ENCODE measurements at regions not wholly inside any gene's neighbourhood (a gene's known extent, or its start where the extent isn't known, plus 50 kb on each side); places are given as distances from the start of the nearest gene placed in this dataset.

GRCh38 chr10:46229144-46229563, 57.6 kb upstream of the ANTXRL start:
- DNase-seq: no peak

- no peak for DNase-seq
Observed at GRCh38 chr10:46230615-46231014, 56.2 kb upstream of the ANTXRL start.

GRCh38 chr10:46231087-46231486, 55.7 kb upstream of the ANTXRL start:
- no peak for DNase-seq

- DNase-seq: no peak
Observed at GRCh38 chr10:46232084-46232483, 54.7 kb upstream of the ANTXRL start.

GRCh38 chr10:46232666-46233065, 54.1 kb upstream of the ANTXRL start:
- DNase-seq: no peak

GRCh38 chr10:46233181-46233580, 53.6 kb upstream of the ANTXRL start:
- DNase-seq: no peak

GRCh38 chr10:46234026-46234425, 52.8 kb upstream of the ANTXRL start:
- DNase-seq: no peak

- no peak for DNase-seq
Observed at GRCh38 chr10:46234431-46235060, 52.3 kb upstream of the ANTXRL start.

GRCh38 chr10:46235705-46236545, 50.9 kb upstream of the ANTXRL start:
- no peak for DNase-seq

- no peak for DNase-seq
Observed at GRCh38 chr10:46236546-46236887, 50.3 kb upstream of the ANTXRL start.

GRCh38 chr10:46236941-46237681, 49.7 kb upstream of the ANTXRL start:
- DNase-seq: no peak

Measured in GF-D8 (cell line).